CD14-positive monocyte (primary cell): ENCODE measurements at regions not wholly inside any gene's neighbourhood (a gene's known extent, or its start where the extent isn't known, plus 50 kb on each side); places are given as distances from the start of the nearest gene placed in this dataset.
A peak's percentile ranks its signal among the peaks of the same experiment; 100 is the strongest.

ENCODE experiments used
- DNase-seq, 3 donors: peaks; one replicate each; pipeline ENCODE4 v3.0.0-alpha.2; 2011 to 2022
- H2AFZ ChIP-seq: 2 replicates; pipeline ENCODE4 v1.6.0; 2012; ENCODE audit warnings: mild to moderate bottlenecking, low read depth, low read length, inconsistent platforms; ENCODE audit not compliant: insufficient read depth, poor library complexity, severe bottlenecking
- H3K27ac ChIP-seq, 2 donors: 1 replicate in 1 of 2; 2 replicates in 1 of 2; pipeline ENCODE4 v1.5.1; 2012 to 2013; ENCODE audit warnings: low read length in 2 of 2, control low read depth in 1 of 2, inconsistent platforms in 1 of 2, low read depth in 1 of 2, mild to moderate bottlenecking in 1 of 2
- H3K27me3 ChIP-seq, 2 donors: one replicate each; pipeline versions ENCODE4 v1.6.0 to v1.6.1; 2011 to 2013; ENCODE audit warnings: low read length in 2 of 2; ENCODE audit not compliant: control insufficient read depth in 2 of 2, insufficient read depth in 2 of 2
- H3K36me3 ChIP-seq, 2 donors: replicated peaks in 1 of 2; 1 replicate in 1 of 2; 2 replicates in 1 of 2; pipeline versions ENCODE4 v1.5.1 to v1.6.1; 2012 to 2013; ENCODE audit warnings: low read length in 2 of 2, control low read depth in 1 of 2, inconsistent platforms in 1 of 2, mild to moderate bottlenecking in 1 of 2; ENCODE audit not compliant: insufficient read depth in 2 of 2, control insufficient read depth in 1 of 2
- H3K4me1 ChIP-seq, 2 donors: 1 replicate in 1 of 2; 2 replicates in 1 of 2; pipeline versions ENCODE4 v1.5.1 to v1.6.1; 2012 to 2013; ENCODE audit warnings: low read length in 2 of 2, control low read depth in 1 of 2, inconsistent platforms in 1 of 2, mild to moderate bottlenecking in 1 of 2, moderate library complexity in 1 of 2; ENCODE audit not compliant: insufficient read depth in 2 of 2, control insufficient read depth in 1 of 2
- H3K4me2 ChIP-seq: replicated peaks from 2 replicates; pipeline ENCODE3; 2012; ENCODE audit warnings: low read length, moderate library complexity, mild to moderate bottlenecking; ENCODE audit not compliant: poor library complexity, severe bottlenecking; ENCODE audit errors: extremely low read depth
- H3K4me3 ChIP-seq, 3 experiments: fragments of 200-600 bp in 1 of 3; sonication (generic) in 1 of 3; replicated peaks in 1 of 3; 1 replicate in 2 of 3; 2 replicates in 1 of 3; pipeline ENCODE4 v1.5.1; 2011 to 2013; ENCODE audit warnings: low read length in 3 of 3, mild to moderate bottlenecking in 3 of 3, control low read depth in 2 of 3, low read depth in 2 of 3, inconsistent platforms in 1 of 3, moderate library complexity in 1 of 3
- H3K79me2 ChIP-seq: 2 replicates; pipeline ENCODE4 v1.6.0; 2012; ENCODE audit warnings: mild to moderate bottlenecking, control low read depth, inconsistent platforms, low read length, moderate library complexity; ENCODE audit not compliant: insufficient read depth
- H3K9ac ChIP-seq: 2 replicates; pipeline ENCODE4 v1.6.0; 2017; ENCODE audit warnings: low read length, mild to moderate bottlenecking; ENCODE audit not compliant: insufficient read depth, poor library complexity, severe bottlenecking
- H3K9me3 ChIP-seq, 2 donors: replicated peaks in 1 of 2; 1 replicate in 1 of 2; 2 replicates in 1 of 2; pipeline versions ENCODE4 v1.5.1 to v1.6.1; 2012 to 2013; ENCODE audit warnings: low read length in 2 of 2, control low read depth in 1 of 2; ENCODE audit not compliant: control insufficient read depth in 1 of 2, insufficient read depth in 1 of 2
- H4K20me1 ChIP-seq: 2 replicates; pipeline ENCODE4 v1.6.0; 2012; ENCODE audit warnings: mild to moderate bottlenecking, low read length, control low read depth, moderate library complexity; ENCODE audit not compliant: insufficient read depth
- H3K27ac Mint-ChIP-seq, 7 donors: one replicate each; pipeline ENCODE4 v1.8.0; 2020; ENCODE audit warnings: mild to moderate bottlenecking in 7 of 7, mixed read lengths in 7 of 7, moderate library complexity in 6 of 7, inconsistent platforms in 2 of 7
- H3K27me3 Mint-ChIP-seq, 3 donors: one replicate each; pipeline ENCODE4 v1.8.0; 2021 to 2022; ENCODE audit warnings: low read depth in 3 of 3, mild to moderate bottlenecking in 3 of 3, mixed read lengths in 3 of 3, moderate library complexity in 3 of 3, inconsistent platforms in 1 of 3
- H3K36me3 Mint-ChIP-seq, 2 donors: one replicate each; pipeline ENCODE4 v1.8.0; 2020; ENCODE audit warnings: mixed read lengths in 2 of 2, inconsistent platforms in 1 of 2, mild to moderate bottlenecking in 1 of 2
- H3K4me1 Mint-ChIP-seq: one replicate; pipeline ENCODE4 v1.8.0; 2020; ENCODE audit warnings: mild to moderate bottlenecking, mixed read lengths
- H3K4me3 Mint-ChIP-seq, 2 donors: one replicate each; pipeline ENCODE4 v1.8.0; 2020; ENCODE audit warnings: mild to moderate bottlenecking in 2 of 2, mixed read lengths in 2 of 2, moderate library complexity in 1 of 2
- H3K9me3 Mint-ChIP-seq, 7 donors: one replicate each; pipeline ENCODE4 v1.8.0; 2020 to 2022; ENCODE audit warnings: mixed read lengths in 7 of 7, mild to moderate bottlenecking in 6 of 7, moderate library complexity in 6 of 7, inconsistent platforms in 2 of 7
- CTCF ChIP-seq: fragments of 200-600 bp; IDR thresholded peaks from one replicate; pipeline ENCODE4 v1.8.0; 2022; ENCODE audit warnings: antibody characterized with exemption, mild to moderate bottlenecking
- WGBS: methylation state at CpG from one replicate; pipeline ENCODE4 v1.1.5; 2013; ENCODE audit warnings: missing lambda C conversion rate; ENCODE audit not compliant: insufficient coverage; 5-methylcytosine and 5-hydroxymethylcytosine counted together
- intact Hi-C, 2 donors: fragments of 100-400 bp; cut with micrococcal nuclease; formaldehyde crosslinking; loops; one replicate each; pipeline versions ENCODE4 v1.15.0 to v1.15.1; 2023

GRCh38 chr17:79434215-79434614 is 176.6 kb downstream of the RBFOX3 start:
- Mint-ChIP-seq H3K9me3 (peaks cover 0 to 4% (median 0%) of the 10 kb centered on the region in 7 donors), H3K36me3 (no peaks in the 10 kb centered on the region), H3K27me3 (peaks cover 10 to 17% (median 16%) of the 10 kb centered on the region in 3 donors), H3K4me3 (no peak overlapping the region), H3K27ac (no peak overlapping the region), H3K4me1 (no peaks in the 10 kb centered on the region)
- H2AFZ ChIP-seq: no peak overlapping the region
- no peak overlapping the region for H3K4me2 ChIP-seq
- H4K20me1 ChIP-seq: no peaks in the 10 kb centered on the region
- H3K79me2 ChIP-seq: no peaks in the 10 kb centered on the region
- intact Hi-C loops: no loop called here
- WGBS: no CpG with 5 or more reads among the region's 4 CpGs
- no peak overlapping the region for H3K4me3 ChIP-seq
- H3K9me3 ChIP-seq: peaks cover 0 to 4% of the 10 kb centered on the region in 2 donors
- H3K27ac ChIP-seq: no peak overlapping the region
- no peaks in the 10 kb centered on the region for H3K4me1 ChIP-seq
- DNase-seq: no peak
- no peak overlapping the region for H3K9ac ChIP-seq
- no peaks in the 10 kb centered on the region for H3K27me3 ChIP-seq
- no peaks in the 10 kb centered on the region for H3K36me3 ChIP-seq
- TF ChIP-seq CTCF: no peak

- H3K36me3 Mint-ChIP-seq: no peaks in the 10 kb centered on the region
- Histone ChIP-seq H3K4me2 (no peak overlapping the region), H3K9me3 (peaks cover 0 to 4% of the 10 kb centered on the region in 2 donors), H3K9ac (no peak overlapping the region), H3K27me3 (no peaks in the 10 kb centered on the region), H2AFZ (no peak overlapping the region), H4K20me1 (no peaks in the 10 kb centered on the region), H3K4me3 (no peak overlapping the region), H3K4me1 (no peaks in the 10 kb centered on the region), H3K36me3 (no peaks in the 10 kb centered on the region), H3K27ac (no peak overlapping the region), H3K79me2 (no peaks in the 10 kb centered on the region)
- intact Hi-C loops: no loop called here
- H3K4me3 Mint-ChIP-seq: no peak overlapping the region
- H3K27me3 Mint-ChIP-seq: peaks cover 13 to 17% (median 14%) of the 10 kb centered on the region in 3 donors
- H3K4me1 Mint-ChIP-seq: no peaks in the 10 kb centered on the region
- H3K9me3 Mint-ChIP-seq: peaks cover 0 to 4% (median 0%) of the 10 kb centered on the region in 7 donors
- no peak for TF ChIP-seq CTCF
- peak overlapping the region in 2 of 7 donors; percentile 28 to 40 for H3K27ac Mint-ChIP-seq
- DNase-seq: no peak
- 81% methylated on average over 7 of the region's 7 CpGs for WGBS
Measured at GRCh38 chr17:79433379-79433778, 177.5 kb downstream of the RBFOX3 start.
